Pancreas (tissue), 10 donors: ENCODE measurements at regions not wholly inside any gene's neighbourhood (a gene's known extent, or its start where the extent isn't known, plus 50 kb on each side); places are given as distances from the start of the nearest gene placed in this dataset.

ENCODE experiments used
- ATAC-seq, 4 donors: fragments of 200-7000 bp; cut with Tn5 transposase; one replicate each; pipeline versions ENCODE4 v1.8.0 to v1.9.1; 2020; ENCODE audit warnings: mild to moderate bottlenecking in 4 of 4, moderate library complexity in 4 of 4
- DNase-seq, 6 donors: peaks; one replicate each; pipeline ENCODE4 v3.0.0-alpha.2; 2020
- FAIRE-seq: peaks from 2 replicates; lab custom pipeline; 2012; peaks lifted over from hg19 to GRCh38; lab: Jason Lieb, UNC
- H3K27ac ChIP-seq, 4 donors: fragments of 200-600 bp; sonication (generic); 1 replicate in 3 of 4; 2 replicates in 1 of 4; pipeline versions ENCODE4 v1.5.0 to v1.8.0; 2020
- H3K27me3 ChIP-seq, 4 donors: fragments of 200-600 bp; one replicate each; pipeline ENCODE4 v1.8.0; 2021
- H3K36me3 ChIP-seq, 3 donors: fragments of 200-600 bp; sonication (generic) in 1 of 3; one replicate each; pipeline versions ENCODE4 v1.5.0 to v1.8.0; 2020 to 2021
- H3K4me1 ChIP-seq, 3 donors: fragments of 200-600 bp; one replicate each; pipeline ENCODE4 v1.8.0; 2021
- H3K4me3 ChIP-seq, 4 donors: fragments of 200-600 bp; sonication (generic) in 2 of 4; one replicate each; pipeline versions ENCODE4 v1.5.0 to v1.8.0; 2020 to 2021
- H3K9me3 ChIP-seq, 4 donors: fragments of 200-600 bp; one replicate each; pipeline ENCODE4 v1.8.0; 2021
- WGBS, 2 donors: extraction: QIAGEN DNeasy Blood & Tissue Kit; methylation state at CpG; one replicate each; pipeline ENCODE4 v1.1.7; 2013; 5-methylcytosine and 5-hydroxymethylcytosine counted together
- intact Hi-C, 3 donors: fragments of 100-400 bp; cut with DNase I; formaldehyde crosslinking; loops; one replicate each; pipeline versions ENCODE4 v1.11.1 to v1.14.2; 2022
- TF ChIP-seq, protein P1 (sequence below), 4 donors: fragments of 200-600 bp; sonication (generic) in 3 of 4; IDR thresholded peaks; one replicate each; pipeline versions ENCODE4 v1.5.0 to v1.8.0; 2021; ENCODE audit warnings: antibody characterized with exemption in 4 of 4
- donor health status: healthy with polysubstance abuse.
- donor health status: DM: no; HTN: no; CAD: no; lungs with moderate emphysema.
- donor health status: DM: no; HTN: no; CAD: no.
- donor health status: control.
- donor health status: control.
- donor health status: Bipolar disorder and iron deficiency.
- donor health status: DM: yes; HTN: yes; CAD: no.
- donor health status: DM: no; HTN: no; CAD: no.
- donor health status: DM: no; HTN: no; CAD: no.
- donor health status: DM: yes; HTN: yes; CAD: no.

DNA sequence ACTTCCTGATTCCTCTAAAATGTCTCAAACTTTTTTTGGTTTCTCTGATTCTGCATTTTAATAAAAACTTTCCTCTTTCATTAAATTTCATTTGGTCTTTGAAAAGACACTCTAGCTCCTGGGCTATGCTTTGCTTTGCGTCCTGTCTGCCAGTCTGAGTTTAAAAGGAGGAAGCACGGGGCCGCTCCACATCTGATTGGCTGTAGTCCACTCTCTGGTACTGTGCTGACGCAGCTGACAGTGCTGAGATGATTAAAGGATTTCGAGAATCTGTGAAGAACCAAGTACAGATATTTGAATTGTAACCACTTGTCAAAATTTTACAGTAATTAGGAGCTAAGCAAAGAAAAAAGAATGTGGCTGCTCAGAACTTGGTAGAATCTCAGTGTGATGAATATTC lies 199.6 kb upstream of the HNMT start:
- no peak for ATAC-seq
- no peak overlapping the region for H3K4me3 ChIP-seq
- no peaks in the 10 kb centered on the region for H3K4me1 ChIP-seq
- H3K27ac ChIP-seq: no peak overlapping the region
- intact Hi-C loops: no loop called here
- 38 to 44% methylated on average over 5 of the region's 5 CpGs for WGBS, 2 donors
- H3K27me3 ChIP-seq: no peaks in the 10 kb centered on the region
- H3K36me3 ChIP-seq: no peaks in the 10 kb centered on the region
- no peak for FAIRE-seq
- TF ChIP-seq, protein P1, sequence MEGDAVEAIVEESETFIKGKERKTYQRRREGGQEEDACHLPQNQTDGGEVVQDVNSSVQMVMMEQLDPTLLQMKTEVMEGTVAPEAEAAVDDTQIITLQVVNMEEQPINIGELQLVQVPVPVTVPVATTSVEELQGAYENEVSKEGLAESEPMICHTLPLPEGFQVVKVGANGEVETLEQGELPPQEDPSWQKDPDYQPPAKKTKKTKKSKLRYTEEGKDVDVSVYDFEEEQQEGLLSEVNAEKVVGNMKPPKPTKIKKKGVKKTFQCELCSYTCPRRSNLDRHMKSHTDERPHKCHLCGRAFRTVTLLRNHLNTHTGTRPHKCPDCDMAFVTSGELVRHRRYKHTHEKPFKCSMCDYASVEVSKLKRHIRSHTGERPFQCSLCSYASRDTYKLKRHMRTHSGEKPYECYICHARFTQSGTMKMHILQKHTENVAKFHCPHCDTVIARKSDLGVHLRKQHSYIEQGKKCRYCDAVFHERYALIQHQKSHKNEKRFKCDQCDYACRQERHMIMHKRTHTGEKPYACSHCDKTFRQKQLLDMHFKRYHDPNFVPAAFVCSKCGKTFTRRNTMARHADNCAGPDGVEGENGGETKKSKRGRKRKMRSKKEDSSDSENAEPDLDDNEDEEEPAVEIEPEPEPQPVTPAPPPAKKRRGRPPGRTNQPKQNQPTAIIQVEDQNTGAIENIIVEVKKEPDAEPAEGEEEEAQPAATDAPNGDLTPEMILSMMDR (IDR thresholded peaks at IDR 0.05): no peak
- no peaks in the 10 kb centered on the region for H3K9me3 ChIP-seq
- DNase-seq: no peak

DNA sequence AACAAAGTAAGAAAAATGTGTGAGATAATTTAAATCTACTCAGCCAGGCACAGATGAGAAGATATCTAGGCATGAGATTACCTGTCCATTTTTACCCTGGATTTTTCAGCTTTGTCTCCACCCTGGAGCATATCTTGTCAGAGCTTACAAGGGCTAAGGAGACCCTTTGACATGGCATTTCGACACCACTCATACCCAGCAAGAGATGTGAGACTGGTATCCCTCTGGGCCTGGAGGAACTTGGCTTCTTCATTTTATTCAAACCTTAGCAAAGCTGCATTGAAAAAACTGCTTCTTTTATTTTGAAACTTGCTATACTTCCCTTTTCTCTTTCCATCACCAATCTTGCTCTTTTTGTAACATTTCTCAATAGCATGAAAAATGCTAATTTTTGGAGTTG lies 194.9 kb upstream of the HNMT start:
- ATAC-seq: no peak
- Histone ChIP-seq H3K9me3 (no peaks in the 10 kb centered on the region), H3K27ac (no peak overlapping the region), H3K36me3 (no peaks in the 10 kb centered on the region), H3K27me3 (no peaks in the 10 kb centered on the region), H3K4me1 (no peaks in the 10 kb centered on the region), H3K4me3 (no peak overlapping the region)
- no peak for FAIRE-seq
- 22 to 53% methylated on average over 1 of the region's 1 CpG for WGBS, 2 donors
- TF ChIP-seq, protein P1 (IDR thresholded peaks at IDR 0.05): no peak
- no peak for DNase-seq
- intact Hi-C loops: no loop called here

DNA sequence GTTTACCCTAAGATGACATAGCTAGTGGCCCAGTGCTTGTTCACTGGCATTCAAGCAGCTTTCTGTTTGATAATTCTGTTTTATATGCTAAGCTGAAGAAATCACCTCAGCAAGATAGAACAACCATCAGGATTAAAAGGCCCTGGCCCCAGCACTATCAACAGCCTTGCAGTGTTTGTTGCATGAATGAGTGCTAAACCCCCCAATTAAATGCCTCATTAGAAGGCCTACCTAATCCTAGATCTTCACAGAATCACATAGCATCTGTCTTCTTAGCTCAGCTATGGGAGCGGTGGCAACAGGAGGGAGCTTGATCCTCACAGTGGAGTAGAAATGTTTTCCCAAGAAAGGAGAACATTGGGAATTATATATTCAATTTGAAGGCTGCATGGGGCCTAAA lies 194.1 kb upstream of the HNMT start:
- whole genome bisulfite sequencing, 2 donors: 89 to 94% methylated on average over 1 of the region's 1 CpG
- DNase-seq (no peak), FAIRE-seq (no peak), ATAC-seq (no peak)
- Histone ChIP-seq H3K27me3 (no peaks in the 10 kb centered on the region), H3K36me3 (no peaks in the 10 kb centered on the region), H3K4me3 (no peak overlapping the region), H3K4me1 (no peaks in the 10 kb centered on the region), H3K9me3 (no peaks in the 10 kb centered on the region), H3K27ac (no peak overlapping the region)
- intact Hi-C loops: no loop called here
- TF ChIP-seq, protein P1 (IDR thresholded peaks at IDR 0.05): no peak

DNA sequence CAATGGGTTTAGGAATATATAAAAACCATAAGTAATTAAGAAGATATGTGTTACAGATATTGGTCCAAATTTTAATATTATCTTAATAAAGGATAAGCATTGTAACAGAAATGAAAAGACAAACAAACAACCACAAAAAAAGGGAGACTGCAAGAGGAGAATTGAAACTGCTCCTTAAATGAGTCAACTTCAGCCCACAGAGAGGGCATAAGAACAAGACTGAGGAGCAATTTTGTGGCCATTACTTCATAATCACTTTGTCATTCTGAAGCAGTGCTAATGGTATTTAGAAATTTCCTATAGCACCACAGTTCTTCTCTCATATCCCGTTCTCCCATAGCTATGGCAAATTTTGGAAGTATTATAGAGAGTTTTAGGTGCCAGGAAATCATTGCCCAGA lies 193.2 kb upstream of the HNMT start:
- no peak for FAIRE-seq
- Histone ChIP-seq H3K27ac (no peak overlapping the region), H3K9me3 (no peaks in the 10 kb centered on the region), H3K36me3 (no peaks in the 10 kb centered on the region), H3K27me3 (no peaks in the 10 kb centered on the region), H3K4me1 (no peaks in the 10 kb centered on the region), H3K4me3 (no peak overlapping the region)
- DNase-seq: no peak
- ATAC-seq: no peak
- intact Hi-C loops: no loop called here
- 49 to 70% methylated on average over 1 of the region's 1 CpG for WGBS, 2 donors
- TF ChIP-seq, protein P1 (IDR thresholded peaks at IDR 0.05): no peak

DNA sequence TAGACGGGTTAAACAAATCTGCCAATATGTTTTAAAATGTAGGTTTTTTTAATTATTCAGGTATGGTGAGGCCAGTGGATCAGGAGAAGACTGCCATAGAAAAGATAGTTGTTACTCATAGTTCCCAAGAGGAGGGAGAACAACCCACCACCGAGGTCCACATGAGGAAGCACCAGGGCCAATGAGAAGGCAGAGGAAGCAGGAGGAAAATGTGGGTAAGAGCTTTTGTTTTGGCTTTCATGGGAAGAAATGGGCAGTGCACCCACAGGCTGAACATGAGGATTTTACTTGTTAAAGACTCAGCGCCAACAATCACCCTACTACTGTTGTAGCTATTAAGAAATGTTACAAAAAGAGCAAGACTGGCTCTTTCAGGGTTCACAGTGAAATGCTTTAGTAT lies 191.8 kb upstream of the HNMT start:
- WGBS, 2 donors: 62 to 71% methylated on average over 3 of the region's 3 CpGs
- no peak overlapping the region for H3K4me3 ChIP-seq
- DNase-seq: no peak
- ATAC-seq: no peak
- intact Hi-C loops: no loop called here
- no peaks in the 10 kb centered on the region for H3K9me3 ChIP-seq
- no peaks in the 10 kb centered on the region for H3K4me1 ChIP-seq
- TF ChIP-seq, protein P1 (IDR thresholded peaks at IDR 0.05): no peak
- no peak overlapping the region for H3K27ac ChIP-seq
- H3K27me3 ChIP-seq: no peaks in the 10 kb centered on the region
- no peak for FAIRE-seq
- no peaks in the 10 kb centered on the region for H3K36me3 ChIP-seq
